LNCaP clone FGC (cell line): ENCODE measurements at regions not wholly inside any gene's neighbourhood (a gene's known extent, or its start where the extent isn't known, plus 50 kb on each side); places are given as distances from the start of the nearest gene placed in this dataset.

Experiments used
- DNase-seq: peaks from one replicate; pipeline ENCODE4 v3.0.0-alpha.2; 2011; ENCODE audit warnings: low read depth
- H3K4me3 ChIP-seq: 2 replicates; pipeline ENCODE4 v1.5.1; 2011; ENCODE audit warnings: mild to moderate bottlenecking, low read depth, low read length, control low read depth
- TF ChIP-seq, protein P1 (sequence below): IDR thresholded peaks from 2 replicates; pipeline ENCODE4 v1.5.1; 2012; ENCODE audit warnings: mild to moderate bottlenecking; ENCODE audit not compliant: control insufficient read depth, insufficient read depth; ENCODE audit errors: extremely low read depth

GRCh38 chr3:177286034-177286433 is 88.8 kb upstream of the TBL1XR1 start:
- TF ChIP-seq, protein P1, sequence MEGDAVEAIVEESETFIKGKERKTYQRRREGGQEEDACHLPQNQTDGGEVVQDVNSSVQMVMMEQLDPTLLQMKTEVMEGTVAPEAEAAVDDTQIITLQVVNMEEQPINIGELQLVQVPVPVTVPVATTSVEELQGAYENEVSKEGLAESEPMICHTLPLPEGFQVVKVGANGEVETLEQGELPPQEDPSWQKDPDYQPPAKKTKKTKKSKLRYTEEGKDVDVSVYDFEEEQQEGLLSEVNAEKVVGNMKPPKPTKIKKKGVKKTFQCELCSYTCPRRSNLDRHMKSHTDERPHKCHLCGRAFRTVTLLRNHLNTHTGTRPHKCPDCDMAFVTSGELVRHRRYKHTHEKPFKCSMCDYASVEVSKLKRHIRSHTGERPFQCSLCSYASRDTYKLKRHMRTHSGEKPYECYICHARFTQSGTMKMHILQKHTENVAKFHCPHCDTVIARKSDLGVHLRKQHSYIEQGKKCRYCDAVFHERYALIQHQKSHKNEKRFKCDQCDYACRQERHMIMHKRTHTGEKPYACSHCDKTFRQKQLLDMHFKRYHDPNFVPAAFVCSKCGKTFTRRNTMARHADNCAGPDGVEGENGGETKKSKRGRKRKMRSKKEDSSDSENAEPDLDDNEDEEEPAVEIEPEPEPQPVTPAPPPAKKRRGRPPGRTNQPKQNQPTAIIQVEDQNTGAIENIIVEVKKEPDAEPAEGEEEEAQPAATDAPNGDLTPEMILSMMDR: no peak
- no peak for DNase-seq
- H3K4me3 ChIP-seq: no peak overlapping the region

DNA sequence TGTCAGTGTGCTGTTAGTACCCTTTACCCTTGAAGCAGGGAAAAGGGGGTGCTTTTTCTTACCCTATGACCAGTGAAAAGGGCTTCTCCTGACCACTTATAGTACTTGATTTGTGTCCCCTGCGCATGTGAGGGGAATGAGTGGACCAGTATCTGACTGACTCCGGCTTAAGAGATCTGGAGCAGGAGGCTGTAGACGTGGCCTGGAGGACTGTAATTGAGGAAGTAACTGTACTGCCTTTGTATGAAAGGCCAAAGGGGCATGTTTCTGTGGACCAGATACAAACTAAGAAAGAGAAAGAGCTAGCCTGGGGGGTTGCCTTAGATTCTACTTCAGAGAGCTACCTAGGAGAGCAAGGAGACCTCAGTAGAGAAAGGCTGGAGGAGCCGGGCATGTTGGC is 89.9 kb upstream of the TBL1XR1 start:
- H3K4me3 ChIP-seq: no peak overlapping the region
- TF ChIP-seq, protein P1: no peak
- no peak for DNase-seq

GRCh38 chr3:177290633-177291032 is 93.4 kb upstream of the TBL1XR1 start:
- H3K4me3 ChIP-seq: no peak overlapping the region
- TF ChIP-seq, protein P1: no peak
- DNase-seq: no peak

GRCh38 chr3:177294221-177294620 is 96.9 kb upstream of the TBL1XR1 start:
- no peak for DNase-seq
- no peak overlapping the region for H3K4me3 ChIP-seq
- TF ChIP-seq, protein P1: no peak

DNA sequence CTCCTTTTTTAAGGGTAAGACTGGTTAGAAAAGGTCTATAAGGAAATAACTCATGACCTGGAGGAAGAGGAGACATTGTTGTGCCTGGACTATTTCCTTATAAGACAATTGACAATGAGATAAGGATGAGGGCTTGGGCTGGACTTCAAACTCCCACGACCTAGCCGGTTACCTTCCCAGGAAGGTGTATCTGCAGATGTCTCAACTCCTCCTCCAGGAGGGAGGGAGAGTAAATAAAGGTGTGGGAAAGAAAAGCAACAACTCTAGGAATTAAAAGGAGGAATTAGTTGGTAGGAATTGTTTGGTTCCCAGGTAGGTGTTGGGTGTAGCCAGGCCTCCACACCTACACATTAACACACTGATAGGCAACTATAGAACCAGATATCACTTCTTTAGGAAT is 97.8 kb upstream of the TBL1XR1 start:
- H3K4me3 ChIP-seq: no peak overlapping the region
- TF ChIP-seq, protein P1: no peak
- peak; percentile 85 for DNase-seq

DNA sequence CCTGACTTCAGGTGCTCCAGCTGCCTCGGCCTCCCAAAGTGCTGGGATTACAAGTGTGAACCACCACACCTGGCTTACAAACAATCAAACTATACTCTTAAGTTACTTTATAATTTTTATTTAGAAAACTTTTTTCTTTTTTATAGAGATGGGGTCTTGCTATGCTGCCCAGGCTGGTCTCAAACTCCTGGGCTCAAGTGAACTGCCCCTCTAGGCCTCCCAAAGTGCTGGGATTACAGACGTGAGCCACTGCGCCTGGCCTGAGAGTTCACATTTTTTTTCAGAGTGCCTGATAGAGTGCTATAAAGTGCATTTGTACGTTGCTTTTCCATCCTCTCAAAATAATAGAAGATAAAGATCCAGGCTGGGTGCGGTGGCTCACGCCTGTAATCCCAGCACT is 102.0 kb upstream of the TBL1XR1 start:
- TF ChIP-seq, protein P1: no peak
- no peak overlapping the region for H3K4me3 ChIP-seq
- no peak for DNase-seq

DNA sequence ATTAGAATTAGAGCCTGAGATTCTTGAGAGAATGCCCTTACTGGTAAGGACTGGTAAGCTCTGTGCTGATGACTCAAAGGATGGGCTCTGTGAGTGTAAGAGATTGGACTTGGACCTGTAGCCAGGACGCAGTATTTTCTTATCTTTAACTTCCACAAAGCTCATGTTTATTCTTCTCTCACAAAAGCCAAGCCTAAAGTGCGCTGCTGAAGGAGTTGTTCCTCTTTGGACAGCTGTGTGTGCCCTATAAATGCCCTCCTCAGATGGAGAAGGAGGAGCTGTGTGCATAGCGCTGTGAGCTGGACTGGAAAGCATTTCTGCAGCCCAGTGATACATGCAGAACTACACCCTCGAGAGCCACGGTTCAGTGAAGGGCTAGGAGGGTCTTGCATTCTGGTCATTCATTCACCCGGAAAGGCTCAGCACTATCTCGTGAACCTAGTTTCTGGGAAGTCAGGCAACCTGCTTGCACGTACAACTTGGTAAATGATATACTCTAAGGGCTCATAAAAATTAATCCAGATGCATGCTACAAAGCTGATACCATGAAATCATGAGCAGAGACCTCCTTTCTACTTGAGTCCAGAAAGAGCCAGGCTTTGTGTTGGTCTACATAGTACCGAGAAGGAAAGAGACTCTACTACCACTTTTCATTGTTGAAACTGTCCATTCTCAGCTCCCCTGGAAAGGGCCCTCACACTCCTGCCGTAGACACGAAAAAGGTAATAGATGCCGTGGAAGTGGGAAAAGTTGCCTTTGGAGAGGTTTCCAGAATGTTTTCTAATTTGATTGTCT is 103.0 kb upstream of the TBL1XR1 start:
- peak; percentile 96 for DNase-seq
- H3K4me3 ChIP-seq: no peak overlapping the region
- TF ChIP-seq, protein P1: no peak
